ENCODE measurements at regions not wholly inside any gene's neighbourhood (a gene's known extent, or its start where the extent isn't known, plus 50 kb on each side); places are given as distances from the start of the nearest gene placed in this dataset.

GRCh38 chr11:32312206-32312817 lies 123.0 kb downstream of the WT1 start:
- Histone ChIP-seq H3K9ac (ENCODE audit: low read length in 5 of 5) (no peak overlapping the region), H3K4me1 (ENCODE audit: control insufficient read depth in 5 of 5, insufficient read depth in 5 of 5, low read length in 5 of 5) (no peaks in the 10 kb centered on the region), H3K9me3 (ENCODE audit: control insufficient read depth in 5 of 5, low read length in 5 of 5) (no peaks in the 10 kb centered on the region), H3K27ac (ENCODE audit: low read depth, low read length) (no peak overlapping the region), H3K27me3 (ENCODE audit: control insufficient read depth in 5 of 5, insufficient read depth in 4 of 5, low read length in 5 of 5) (peaks cover 2 to 14% (median 5%) of the 10 kb centered on the region in 5 donors), H3K36me3 (ENCODE audit: control insufficient read depth in 5 of 5, insufficient read depth in 5 of 5, low read length in 5 of 5) (no peaks in the 10 kb centered on the region), H3K4me3 (ENCODE audit: low read depth in 1 of 5, low read length in 5 of 5) (no peak overlapping the region)

DNA sequence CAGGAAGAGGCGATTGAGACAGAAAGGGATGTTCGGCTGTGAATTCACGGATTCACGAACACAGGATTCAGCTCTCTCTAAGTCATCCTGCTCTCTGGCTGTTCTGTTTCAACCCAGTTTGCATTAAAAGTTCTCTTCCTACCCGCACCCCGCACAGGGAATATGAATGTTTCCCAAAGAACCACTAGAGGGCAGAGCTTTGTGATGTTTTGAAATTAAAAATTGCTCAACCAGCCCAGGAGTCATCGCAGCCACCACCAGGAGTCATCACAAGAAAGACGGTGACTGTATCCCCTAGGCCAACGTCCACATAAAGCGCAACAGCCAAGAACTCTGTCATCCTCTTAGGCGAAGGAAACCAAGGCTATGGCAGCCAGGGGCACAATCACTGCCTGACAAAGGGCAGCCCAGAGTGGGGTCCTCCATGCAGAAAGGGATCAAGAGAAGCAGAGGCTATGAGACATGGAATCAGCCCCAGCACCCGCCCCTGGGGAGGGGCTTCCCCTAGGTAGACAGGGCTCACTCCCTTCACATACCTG lies 122.4 kb downstream of the WT1 start:
- Histone ChIP-seq H3K4me3 (ENCODE audit: low read depth in 1 of 5, low read length in 5 of 5) (no peak overlapping the region), H3K27ac (ENCODE audit: low read depth, low read length) (no peak overlapping the region), H3K36me3 (ENCODE audit: control insufficient read depth in 5 of 5, insufficient read depth in 5 of 5, low read length in 5 of 5) (no peaks in the 10 kb centered on the region), H3K9me3 (ENCODE audit: control insufficient read depth in 5 of 5, low read length in 5 of 5) (no peaks in the 10 kb centered on the region), H3K4me1 (ENCODE audit: control insufficient read depth in 5 of 5, insufficient read depth in 5 of 5, low read length in 5 of 5) (no peaks in the 10 kb centered on the region), H3K9ac (ENCODE audit: low read length in 5 of 5) (no peak overlapping the region), H3K27me3 (ENCODE audit: control insufficient read depth in 5 of 5, insufficient read depth in 4 of 5, low read length in 5 of 5) (peaks cover 0 to 12% (median 5%) of the 10 kb centered on the region in 5 donors)

GRCh38 chr11:32313477-32313876 lies 121.9 kb downstream of the WT1 start:
- H3K9ac ChIP-seq (ENCODE audit: low read length in 5 of 5), result no peak overlapping the region
- H3K27ac ChIP-seq (ENCODE audit: low read depth, low read length), result no peak overlapping the region
- H3K27me3 ChIP-seq (ENCODE audit: control insufficient read depth in 5 of 5, insufficient read depth in 4 of 5, low read length in 5 of 5), result peaks cover 0 to 10% (median 5%) of the 10 kb centered on the region in 5 donors
- no peaks in the 10 kb centered on the region for H3K9me3 ChIP-seq (ENCODE audit: control insufficient read depth in 5 of 5, low read length in 5 of 5)
- no peaks in the 10 kb centered on the region for H3K4me1 ChIP-seq (ENCODE audit: control insufficient read depth in 5 of 5, insufficient read depth in 5 of 5, low read length in 5 of 5)
- no peaks in the 10 kb centered on the region for H3K36me3 ChIP-seq (ENCODE audit: control insufficient read depth in 5 of 5, insufficient read depth in 5 of 5, low read length in 5 of 5)
- H3K4me3 ChIP-seq (ENCODE audit: low read depth in 1 of 5, low read length in 5 of 5), result no peak overlapping the region

DNA sequence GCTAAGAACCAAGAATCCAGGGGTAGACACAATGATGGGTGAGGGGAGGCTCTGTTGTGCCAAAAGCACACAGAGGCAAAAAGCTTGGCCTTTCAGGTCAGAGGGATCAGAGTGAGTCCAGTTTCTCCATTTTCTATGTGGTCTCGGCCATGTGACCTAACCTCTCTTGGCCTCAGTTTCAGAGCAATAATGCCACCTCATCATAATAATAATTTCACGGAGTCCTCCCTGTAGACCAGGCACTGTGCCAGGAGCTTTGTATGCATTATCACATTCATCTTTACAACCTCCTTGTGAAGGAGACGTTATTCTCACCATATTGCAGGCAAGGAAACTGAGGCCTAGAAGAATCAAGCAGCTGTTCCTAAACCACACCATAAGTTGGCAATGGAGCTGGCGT lies 120.2 kb downstream of the WT1 start:
- no peaks in the 10 kb centered on the region for H3K9me3 ChIP-seq (ENCODE audit: control insufficient read depth in 5 of 5, low read length in 5 of 5)
- H3K27me3 ChIP-seq (ENCODE audit: control insufficient read depth in 5 of 5, insufficient read depth in 4 of 5, low read length in 5 of 5), result peaks cover 0 to 10% (median 5%) of the 10 kb centered on the region in 5 donors
- no peaks in the 10 kb centered on the region for H3K36me3 ChIP-seq (ENCODE audit: control insufficient read depth in 5 of 5, insufficient read depth in 5 of 5, low read length in 5 of 5)
- H3K9ac ChIP-seq (ENCODE audit: low read length in 5 of 5), result no peak overlapping the region
- no peaks in the 10 kb centered on the region for H3K4me1 ChIP-seq (ENCODE audit: control insufficient read depth in 5 of 5, insufficient read depth in 5 of 5, low read length in 5 of 5)
- H3K27ac ChIP-seq (ENCODE audit: low read depth, low read length), result no peak overlapping the region
- no peak overlapping the region for H3K4me3 ChIP-seq (ENCODE audit: low read depth in 1 of 5, low read length in 5 of 5)

DNA sequence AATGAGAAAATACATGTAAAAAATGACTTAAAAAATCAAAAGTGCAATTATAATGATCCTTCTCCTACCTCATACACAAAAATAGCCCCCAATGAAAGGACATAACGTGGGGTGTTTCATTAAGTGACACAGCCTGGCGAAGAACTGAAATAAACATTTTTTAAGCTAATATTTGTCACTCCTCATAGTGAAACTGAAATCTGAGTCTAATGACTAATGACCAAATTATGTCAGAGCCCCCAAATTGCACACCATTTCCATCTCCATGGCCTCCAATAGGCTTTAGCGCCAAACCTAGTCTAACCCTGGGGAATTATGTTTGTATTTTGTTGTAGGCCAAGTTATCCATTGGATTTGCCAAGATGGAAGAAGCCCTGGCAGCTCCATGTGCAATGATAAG lies 119.1 kb downstream of the WT1 start:
- Histone ChIP-seq H3K27ac (ENCODE audit: low read depth, low read length) (no peak overlapping the region), H3K9me3 (ENCODE audit: control insufficient read depth in 5 of 5, low read length in 5 of 5) (no peaks in the 10 kb centered on the region), H3K36me3 (ENCODE audit: control insufficient read depth in 5 of 5, insufficient read depth in 5 of 5, low read length in 5 of 5) (no peaks in the 10 kb centered on the region), H3K4me1 (ENCODE audit: control insufficient read depth in 5 of 5, insufficient read depth in 5 of 5, low read length in 5 of 5) (no peaks in the 10 kb centered on the region), H3K9ac (ENCODE audit: low read length in 5 of 5) (no peak overlapping the region), H3K4me3 (ENCODE audit: low read depth in 1 of 5, low read length in 5 of 5) (no peak overlapping the region), H3K27me3 (ENCODE audit: control insufficient read depth in 5 of 5, insufficient read depth in 4 of 5, low read length in 5 of 5) (peaks cover 0 to 7% (median 0%) of the 10 kb centered on the region in 5 donors)

GRCh38 chr11:32316858-32317642 lies 118.3 kb downstream of the WT1 start:
- Histone ChIP-seq H3K27ac (ENCODE audit: low read depth, low read length) (no peak overlapping the region), H3K36me3 (ENCODE audit: control insufficient read depth in 5 of 5, insufficient read depth in 5 of 5, low read length in 5 of 5) (no peaks in the 10 kb centered on the region)

GRCh38 chr11:32317643-32318042 lies 117.7 kb downstream of the WT1 start:
- Histone ChIP-seq H3K27me3 (ENCODE audit: control insufficient read depth in 5 of 5, insufficient read depth in 4 of 5, low read length in 5 of 5) (peaks cover 0 to 2% (median 0%) of the 10 kb centered on the region in 5 donors), H3K9ac (ENCODE audit: low read length in 5 of 5) (no peak overlapping the region)

More at GRCh38 chr11:32316858-32317642, 118.3 kb downstream of the WT1 start:
- Histone ChIP-seq H3K9ac (ENCODE audit: low read length in 5 of 5) (no peak overlapping the region), H3K4me1 (ENCODE audit: control insufficient read depth in 5 of 5, insufficient read depth in 5 of 5, low read length in 5 of 5) (no peaks in the 10 kb centered on the region), H3K9me3 (ENCODE audit: control insufficient read depth in 5 of 5, low read length in 5 of 5) (no peaks in the 10 kb centered on the region), H3K27me3 (ENCODE audit: control insufficient read depth in 5 of 5, insufficient read depth in 4 of 5, low read length in 5 of 5) (peaks cover 0 to 2% (median 0%) of the 10 kb centered on the region in 5 donors), H3K4me3 (ENCODE audit: low read depth in 1 of 5, low read length in 5 of 5) (no peak overlapping the region)

DNA sequence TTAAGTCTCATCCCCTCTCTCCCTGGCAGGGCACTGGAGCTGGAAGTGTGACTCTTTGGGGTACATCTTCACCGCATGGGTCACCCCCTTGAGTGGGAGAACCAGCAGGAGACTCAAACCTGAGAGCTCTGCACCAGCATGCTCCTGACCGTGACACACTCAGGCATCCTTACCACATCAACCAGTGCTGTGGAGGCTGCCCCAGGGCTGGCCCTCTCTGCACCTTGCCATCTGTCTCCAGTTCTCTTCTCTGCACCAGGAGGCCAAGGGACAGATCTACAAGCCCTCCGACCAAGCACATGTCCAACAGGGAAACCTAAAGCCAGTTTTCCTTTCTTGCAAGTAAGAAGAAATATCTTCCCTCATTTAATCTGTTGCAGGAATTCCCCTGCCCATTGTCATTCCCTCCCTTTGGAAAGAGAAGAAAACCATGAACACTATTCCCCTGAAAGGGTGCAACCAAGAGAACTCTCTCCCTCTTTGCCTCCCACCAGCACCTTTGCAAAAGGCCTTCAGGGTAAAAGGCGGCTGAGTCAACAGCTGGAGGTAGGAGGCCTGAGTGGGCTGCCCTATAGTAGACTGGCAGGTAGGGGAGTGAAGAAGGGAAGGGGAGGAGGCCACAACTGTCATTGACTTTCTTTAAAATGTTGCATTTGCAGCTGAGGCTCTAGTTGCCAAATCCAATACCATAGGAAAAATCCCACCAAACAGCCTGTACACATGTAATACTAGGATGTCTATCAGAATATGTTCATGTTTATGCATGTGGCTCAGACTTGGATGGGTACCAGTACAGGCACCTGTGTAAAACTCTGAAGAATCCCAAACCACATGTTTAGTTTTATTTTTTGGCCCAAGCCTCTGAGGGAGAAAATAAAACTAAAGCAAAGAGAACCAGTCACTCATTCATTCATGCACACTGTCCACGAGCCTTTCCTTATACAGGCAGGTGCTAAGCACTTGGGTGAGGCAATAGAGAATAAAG lies 117.0 kb downstream of the WT1 start:
- H3K9ac ChIP-seq (ENCODE audit: low read length in 5 of 5), result no peak overlapping the region
- no peaks in the 10 kb centered on the region for H3K9me3 ChIP-seq (ENCODE audit: control insufficient read depth in 5 of 5, low read length in 5 of 5)
- H3K4me3 ChIP-seq (ENCODE audit: low read depth in 1 of 5, low read length in 5 of 5), result no peak overlapping the region
- H3K27me3 ChIP-seq (ENCODE audit: control insufficient read depth in 5 of 5, insufficient read depth in 4 of 5, low read length in 5 of 5), result peaks cover 0 to 2% (median 0%) of the 10 kb centered on the region in 5 donors
- H3K27ac ChIP-seq (ENCODE audit: low read depth, low read length), result no peak overlapping the region
- H3K4me1 ChIP-seq (ENCODE audit: control insufficient read depth in 5 of 5, insufficient read depth in 5 of 5, low read length in 5 of 5), result no peaks in the 10 kb centered on the region
- no peaks in the 10 kb centered on the region for H3K36me3 ChIP-seq (ENCODE audit: control insufficient read depth in 5 of 5, insufficient read depth in 5 of 5, low read length in 5 of 5)

More at GRCh38 chr11:32317643-32318042, 117.7 kb downstream of the WT1 start:
- Histone ChIP-seq H3K36me3 (ENCODE audit: control insufficient read depth in 5 of 5, insufficient read depth in 5 of 5, low read length in 5 of 5) (no peaks in the 10 kb centered on the region), H3K4me1 (ENCODE audit: control insufficient read depth in 5 of 5, insufficient read depth in 5 of 5, low read length in 5 of 5) (no peaks in the 10 kb centered on the region), H3K9me3 (ENCODE audit: control insufficient read depth in 5 of 5, low read length in 5 of 5) (no peaks in the 10 kb centered on the region), H3K27ac (ENCODE audit: low read depth, low read length) (no peak overlapping the region), H3K4me3 (ENCODE audit: low read depth in 1 of 5, low read length in 5 of 5) (no peak overlapping the region)

DNA sequence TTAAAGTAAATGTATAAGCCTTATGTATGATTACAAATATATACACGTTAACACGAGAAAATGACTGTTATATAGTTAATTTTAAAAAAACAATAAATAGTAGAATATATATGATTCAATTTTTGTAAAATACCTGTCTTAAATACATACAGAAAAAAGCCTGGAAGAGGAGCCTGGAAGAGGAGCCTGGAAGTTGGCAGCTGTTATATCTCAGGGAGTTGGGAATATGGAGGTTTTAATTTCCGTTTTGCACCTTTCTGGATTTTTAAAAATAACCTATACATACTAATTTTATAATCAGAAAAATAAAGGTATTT lies 111.6 kb downstream of the WT1 start:
- Histone ChIP-seq H3K27me3 (ENCODE audit: control insufficient read depth in 5 of 5, insufficient read depth in 4 of 5, low read length in 5 of 5) (peaks cover 0 to 2% (median 0%) of the 10 kb centered on the region in 5 donors), H3K36me3 (ENCODE audit: control insufficient read depth in 5 of 5, insufficient read depth in 5 of 5, low read length in 5 of 5) (no peaks in the 10 kb centered on the region), H3K27ac (ENCODE audit: low read depth, low read length) (no peak overlapping the region), H3K4me1 (ENCODE audit: control insufficient read depth in 5 of 5, insufficient read depth in 5 of 5, low read length in 5 of 5) (no peaks in the 10 kb centered on the region), H3K4me3 (ENCODE audit: low read depth in 1 of 5, low read length in 5 of 5) (no peak overlapping the region), H3K9me3 (ENCODE audit: control insufficient read depth in 5 of 5, low read length in 5 of 5) (no peaks in the 10 kb centered on the region), H3K9ac (ENCODE audit: low read length in 5 of 5) (no peak overlapping the region)
